IPS-20b (cell line): ENCODE measurements at regions not wholly inside any gene's neighbourhood (a gene's known extent, or its start where the extent isn't known, plus 50 kb on each side); places are given as distances from the start of the nearest gene placed in this dataset.
"Not testable (repeated sequence)": the region's sequence is repeated elsewhere in the genome, so short reads cannot be mapped to it uniquely, and the experiment has no call there.

ENCODE experiments used
- H3K27ac ChIP-seq: one replicate; pipeline ENCODE4 v1.5.1; 2013; ENCODE audit warnings: low read length
- H3K27me3 ChIP-seq: 2 replicates; pipeline ENCODE4 v1.6.1; 2013; ENCODE audit warnings: mild to moderate bottlenecking, low read length, inconsistent platforms; ENCODE audit not compliant: insufficient read depth
- H3K36me3 ChIP-seq: 2 replicates; pipeline ENCODE4 v1.6.1; 2013; ENCODE audit warnings: low read depth, mild to moderate bottlenecking, inconsistent platforms, low read length, moderate library complexity; ENCODE audit not compliant: insufficient read depth
- H3K4me1 ChIP-seq: 2 replicates; pipeline ENCODE4 v1.6.1; 2013; ENCODE audit warnings: mild to moderate bottlenecking, control low read depth, inconsistent platforms, low read length, moderate library complexity; ENCODE audit not compliant: insufficient read depth
- H3K4me3 ChIP-seq: 2 replicates; pipeline ENCODE4 v1.5.1; 2013; ENCODE audit warnings: mild to moderate bottlenecking, low read length, inconsistent platforms
- H3K9ac ChIP-seq: 2 replicates; pipeline ENCODE4 v1.6.1; 2013; ENCODE audit warnings: low read depth, mild to moderate bottlenecking, inconsistent platforms, low read length, moderate library complexity
- H3K9me3 ChIP-seq: 2 replicates; pipeline ENCODE4 v1.6.1; 2013; ENCODE audit warnings: mild to moderate bottlenecking, low read depth, low read length, inconsistent platforms; ENCODE audit not compliant: insufficient read depth

DNA sequence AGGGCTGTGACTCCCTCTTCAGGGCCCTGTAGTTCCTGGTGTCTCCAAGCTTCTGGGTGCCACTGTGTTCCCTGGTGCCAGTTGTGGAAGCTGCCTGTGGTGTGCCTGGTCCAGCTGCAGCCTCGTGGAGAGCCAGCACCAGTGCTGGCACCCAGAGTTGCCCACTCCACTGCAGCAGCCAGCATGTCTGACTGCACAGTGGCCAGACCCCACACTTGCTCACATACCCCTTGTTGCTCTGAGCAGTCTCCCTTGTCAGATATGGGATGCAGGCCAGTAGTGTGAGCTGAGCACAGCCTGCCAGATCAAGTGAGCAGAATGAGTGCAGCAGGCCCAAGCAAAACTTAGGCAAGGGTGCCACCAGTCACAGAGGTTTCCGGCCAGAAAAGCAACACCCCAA lies 108.6 kb downstream of the ZMAT1 start:
- Histone ChIP-seq H3K4me1 (no peaks in the 10 kb centered on the region), H3K27ac (no peak overlapping the region), H3K27me3 (no peaks in the 10 kb centered on the region), H3K9me3 (no peaks in the 10 kb centered on the region), H3K36me3 (no peaks in the 10 kb centered on the region), H3K9ac (no peak overlapping the region), H3K4me3 (no peak overlapping the region)

DNA sequence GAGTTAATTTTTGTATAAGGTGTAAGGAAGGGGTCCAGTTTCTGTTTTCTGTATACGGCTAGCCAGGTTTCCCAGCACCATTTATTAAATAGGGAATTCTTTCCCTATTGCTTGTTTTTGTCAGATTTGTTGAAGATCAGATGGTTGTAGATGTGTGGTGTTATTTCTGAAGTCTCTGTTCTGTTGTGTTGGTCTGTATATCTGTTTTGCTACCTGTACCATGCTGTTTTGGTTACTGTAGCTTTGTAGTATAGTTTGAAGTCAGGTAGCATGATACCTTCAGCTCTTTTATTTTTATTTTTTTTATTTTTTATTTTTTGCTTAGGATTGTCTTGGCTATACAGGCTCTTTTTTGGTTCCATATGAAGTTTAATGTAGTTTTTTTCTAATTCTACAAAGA lies 114.1 kb downstream of the ZMAT1 start:
- H3K4me3 ChIP-seq, H3K9me3 ChIP-seq, H3K9ac ChIP-seq, H3K4me1 ChIP-seq, H3K27ac ChIP-seq, H3K27me3 ChIP-seq, H3K36me3 ChIP-seq: not testable (repeated sequence)

- no peaks in the 10 kb centered on the region for H3K27me3 ChIP-seq
- H3K9me3 ChIP-seq = peaks cover 5% of the 10 kb centered on the region
- no peak overlapping the region for H3K27ac ChIP-seq
- no peak overlapping the region for H3K9ac ChIP-seq
- no peaks in the 10 kb centered on the region for H3K36me3 ChIP-seq
- no peak overlapping the region for H3K4me3 ChIP-seq
- H3K4me1 ChIP-seq = no peaks in the 10 kb centered on the region
Observed at GRCh38 chrX:101813200-101813599, 118.6 kb downstream of the ZMAT1 start.

GRCh38 chrX:101803451-101803850 lies 128.4 kb downstream of the ZMAT1 start:
- Histone ChIP-seq H3K9ac (no peak overlapping the region), H3K27ac (no peak overlapping the region), H3K4me1 (no peaks in the 10 kb centered on the region)

DNA sequence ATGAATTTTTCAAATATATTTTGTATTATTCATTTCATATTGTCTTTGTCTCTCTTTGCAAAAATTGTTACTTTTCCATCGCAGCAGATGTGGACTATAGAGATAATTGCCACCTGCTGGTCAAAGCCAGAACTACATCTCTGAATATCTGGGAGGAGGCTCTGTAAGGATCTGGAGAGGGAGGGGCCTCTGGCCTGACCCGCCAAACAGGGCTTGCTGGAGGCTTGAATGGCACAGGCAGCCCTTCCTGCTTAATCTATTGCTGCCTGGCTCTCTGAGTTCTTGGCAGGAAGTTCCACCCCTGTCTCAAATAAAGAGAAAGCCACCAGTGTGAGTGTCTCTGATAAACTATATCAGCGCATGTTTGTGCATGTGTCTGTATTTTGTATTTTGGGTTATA lies 132.4 kb downstream of the ZMAT1 start:
- Histone ChIP-seq H3K9me3 (no peaks in the 10 kb centered on the region), H3K9ac (no peak overlapping the region), H3K4me3 (0 out of 2 replicates have a peak overlapping the region, but pooled peaks have one; percentile 20), H3K27me3 (no peaks in the 10 kb centered on the region), H3K27ac (no peak overlapping the region), H3K4me1 (no peaks in the 10 kb centered on the region), H3K36me3 (no peaks in the 10 kb centered on the region)

More at GRCh38 chrX:101803451-101803850, 128.4 kb downstream of the ZMAT1 start:
- Histone ChIP-seq H3K36me3 (no peaks in the 10 kb centered on the region), H3K27me3 (no peaks in the 10 kb centered on the region), H3K9me3 (no peaks in the 10 kb centered on the region), H3K4me3 (no peak overlapping the region)

GRCh38 chrX:101787934-101788333 lies 128.3 kb upstream of the ARMCX2 start:
- Histone ChIP-seq H3K36me3 (no peaks in the 10 kb centered on the region), H3K4me3 (no peak overlapping the region), H3K4me1 (no peaks in the 10 kb centered on the region), H3K9ac (no peak overlapping the region), H3K27ac (no peak overlapping the region), H3K9me3 (no peaks in the 10 kb centered on the region; the same call in 1 of the 2 replicates), H3K27me3 (no peaks in the 10 kb centered on the region)

DNA sequence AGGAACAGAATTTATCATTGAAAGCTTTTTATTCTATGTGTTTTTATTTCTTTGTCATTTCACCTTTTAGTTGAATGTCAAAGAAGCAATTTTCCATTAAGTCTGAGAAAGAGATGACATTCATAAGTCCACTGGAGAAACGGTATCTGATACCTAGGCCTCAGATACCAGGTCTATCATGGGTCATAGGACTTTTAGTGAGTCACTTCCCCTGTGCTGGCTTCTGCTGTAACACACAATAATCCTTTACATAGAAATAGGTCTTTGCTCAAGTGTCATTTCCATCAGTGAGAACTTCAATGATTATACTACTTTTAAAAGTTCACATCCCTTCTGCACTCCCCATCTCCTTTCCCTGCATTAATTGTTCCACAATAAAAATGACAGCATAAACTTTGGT lies 125.5 kb upstream of the ARMCX2 start:
- H3K4me3 ChIP-seq = no peak overlapping the region
- H3K27me3 ChIP-seq = no peaks in the 10 kb centered on the region
- no peaks in the 10 kb centered on the region; the same call in 1 of the 2 replicates for H3K9me3 ChIP-seq
- no peaks in the 10 kb centered on the region for H3K4me1 ChIP-seq
- H3K36me3 ChIP-seq = no peaks in the 10 kb centered on the region
- H3K27ac ChIP-seq = no peak overlapping the region
- no peak overlapping the region for H3K9ac ChIP-seq

DNA sequence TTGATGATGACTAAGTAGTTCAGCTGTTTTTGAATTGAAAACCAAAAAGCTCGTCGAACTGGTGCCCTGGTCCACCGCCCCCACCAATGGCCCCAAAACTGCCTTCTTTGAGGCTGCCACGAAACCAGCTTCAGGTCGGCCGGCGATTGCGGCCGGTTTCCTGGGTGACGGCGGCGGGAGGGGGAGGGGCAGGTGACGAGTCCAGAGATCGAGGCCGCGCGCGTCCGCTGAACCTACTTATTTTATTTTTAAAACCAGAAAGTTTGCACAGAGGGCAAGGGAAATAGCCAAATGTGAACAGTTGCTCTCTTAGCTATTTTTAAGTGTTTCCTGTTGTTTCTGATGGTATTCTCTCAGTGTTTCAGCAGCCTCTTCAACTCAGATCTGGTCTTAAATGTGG lies 120.8 kb upstream of the ARMCX2 start:
- H3K27ac ChIP-seq, H3K27me3 ChIP-seq, H3K36me3 ChIP-seq, H3K9ac ChIP-seq, H3K9me3 ChIP-seq, H3K4me3 ChIP-seq, H3K4me1 ChIP-seq: not testable (repeated sequence)

DNA sequence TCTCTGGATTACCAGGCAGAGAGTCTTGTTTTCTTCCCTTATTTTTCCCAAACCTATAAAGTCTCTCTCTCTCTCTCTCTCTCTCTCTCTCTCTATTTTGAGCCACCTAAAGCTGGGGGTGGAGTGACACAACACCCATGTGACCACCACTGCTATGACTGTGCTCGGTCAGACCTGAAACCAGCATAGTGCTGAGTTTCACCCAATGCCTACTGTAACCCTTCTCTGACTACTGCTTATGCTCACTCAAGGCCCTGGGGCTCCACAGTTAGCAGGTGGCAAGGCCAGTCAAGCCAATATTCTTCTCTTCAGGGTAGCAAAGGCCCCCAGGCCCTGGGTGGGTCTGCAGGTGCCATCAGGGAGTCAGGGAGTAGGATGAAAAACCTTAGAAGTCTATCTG lies 114.7 kb upstream of the ARMCX2 start:
- Histone ChIP-seq H3K9me3 (no peaks in the 10 kb centered on the region), H3K36me3 (no peaks in the 10 kb centered on the region), H3K9ac (no peak overlapping the region), H3K4me1 (no peaks in the 10 kb centered on the region), H3K27me3 (no peaks in the 10 kb centered on the region), H3K27ac (no peak overlapping the region), H3K4me3 (no peak overlapping the region)

GRCh38 chrX:101764538-101764937 lies 104.9 kb upstream of the ARMCX2 start:
- H3K9me3 ChIP-seq = no peaks in the 10 kb centered on the region
- H3K9ac ChIP-seq = no peak overlapping the region
- no peak overlapping the region for H3K4me3 ChIP-seq
- no peaks in the 10 kb centered on the region for H3K4me1 ChIP-seq
- H3K27me3 ChIP-seq = no peaks in the 10 kb centered on the region
- no peaks in the 10 kb centered on the region for H3K36me3 ChIP-seq
- no peak overlapping the region for H3K27ac ChIP-seq

GRCh38 chrX:101759000-101759399 lies 99.3 kb upstream of the ARMCX2 start:
- Histone ChIP-seq H3K36me3 (no peaks in the 10 kb centered on the region), H3K4me1 (no peaks in the 10 kb centered on the region), H3K9me3 (no peaks in the 10 kb centered on the region), H3K27ac (no peak overlapping the region), H3K27me3 (no peaks in the 10 kb centered on the region), H3K4me3 (no peak overlapping the region), H3K9ac (no peak overlapping the region)

DNA sequence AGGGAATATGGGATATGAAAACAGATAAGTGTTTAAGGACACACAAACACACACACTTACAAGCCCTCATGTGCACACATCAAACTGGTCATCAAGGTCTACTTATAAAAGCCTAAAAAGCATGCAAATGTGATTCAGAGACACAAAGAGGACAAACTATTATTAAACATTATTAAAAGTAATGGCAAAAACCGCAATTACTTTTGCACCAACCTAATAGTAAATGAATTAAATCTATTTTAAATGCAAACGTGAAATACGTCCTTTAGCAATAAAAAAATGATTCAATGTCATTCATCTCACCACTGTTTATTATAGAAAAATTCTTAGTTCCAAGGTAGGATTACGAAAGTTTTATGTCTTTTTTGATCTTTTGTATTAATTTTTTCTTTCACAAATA lies 91.1 kb upstream of the ARMCX2 start:
- no peak overlapping the region for H3K4me3 ChIP-seq
- H3K36me3 ChIP-seq = no peaks in the 10 kb centered on the region
- no peaks in the 10 kb centered on the region for H3K4me1 ChIP-seq
- no peak overlapping the region for H3K27ac ChIP-seq
- no peaks in the 10 kb centered on the region for H3K9me3 ChIP-seq
- H3K9ac ChIP-seq = no peak overlapping the region
- no peaks in the 10 kb centered on the region for H3K27me3 ChIP-seq

GRCh38 chrX:101749436-101749835 lies 89.8 kb upstream of the ARMCX2 start:
- Histone ChIP-seq H3K27me3 (no peaks in the 10 kb centered on the region), H3K4me1 (no peaks in the 10 kb centered on the region), H3K4me3 (no peak overlapping the region), H3K9ac (no peak overlapping the region), H3K9me3 (no peaks in the 10 kb centered on the region), H3K36me3 (no peaks in the 10 kb centered on the region), H3K27ac (no peak overlapping the region)
